ENCODE measurements at regions not wholly inside any gene's neighbourhood (a gene's known extent, or its start where the extent isn't known, plus 50 kb on each side); places are given as distances from the start of the nearest gene placed in this dataset.

- no peak for DNase-seq (ENCODE audit: low read depth)
- no peak overlapping the region for H3K4me3 ChIP-seq (ENCODE audit: low read length)
- TF ChIP-seq CTCF (conservative IDR thresholded peaks at IDR 0.05; ENCODE audit: low read depth, low read length) = no peak
Measured at GRCh38 chr16:17612336-17612735, 141.6 kb upstream of the XYLT1 start.

GRCh38 chr16:17607609-17608008, 136.8 kb upstream of the XYLT1 start:
- TF ChIP-seq CTCF (conservative IDR thresholded peaks at IDR 0.05; ENCODE audit: low read depth, low read length) = no peak
- no peak overlapping the region for H3K4me3 ChIP-seq (ENCODE audit: low read length)
- DNase-seq (ENCODE audit: low read depth) = no peak

- no peak overlapping the region for H3K4me3 ChIP-seq (ENCODE audit: low read length)
- no peak for DNase-seq (ENCODE audit: low read depth)
- TF ChIP-seq CTCF (conservative IDR thresholded peaks at IDR 0.05; ENCODE audit: low read depth, low read length) = no peak
Measured at GRCh38 chr16:17607075-17607509, 136.3 kb upstream of the XYLT1 start.

GRCh38 chr16:17606460-17606859, 135.7 kb upstream of the XYLT1 start:
- no peak for TF ChIP-seq CTCF (conservative IDR thresholded peaks at IDR 0.05; ENCODE audit: low read depth, low read length)
- no peak overlapping the region for H3K4me3 ChIP-seq (ENCODE audit: low read length)
- DNase-seq (ENCODE audit: low read depth) = no peak

GRCh38 chr16:17605784-17606183, 135.0 kb upstream of the XYLT1 start:
- TF ChIP-seq CTCF (conservative IDR thresholded peaks at IDR 0.05; ENCODE audit: low read depth, low read length) = no peak
- H3K4me3 ChIP-seq (ENCODE audit: low read length) = no peak overlapping the region
- DNase-seq (ENCODE audit: low read depth) = no peak

- H3K4me3 ChIP-seq (ENCODE audit: low read length) = no peak overlapping the region
- TF ChIP-seq CTCF (conservative IDR thresholded peaks at IDR 0.05; ENCODE audit: low read depth, low read length) = no peak
- no peak for DNase-seq (ENCODE audit: low read depth)
Measured at GRCh38 chr16:17603626-17604025, 132.9 kb upstream of the XYLT1 start.

GRCh38 chr16:17602678-17603077, 131.9 kb upstream of the XYLT1 start:
- DNase-seq (ENCODE audit: low read depth) = no peak
- TF ChIP-seq CTCF (conservative IDR thresholded peaks at IDR 0.05; ENCODE audit: low read depth, low read length) = no peak
- H3K4me3 ChIP-seq (ENCODE audit: low read length) = no peak overlapping the region
